ENCODE measurements at regions not wholly inside any gene's neighbourhood (a gene's known extent, or its start where the extent isn't known, plus 50 kb on each side); places are given as distances from the start of the nearest gene placed in this dataset.
A peak's percentile ranks its signal among the peaks of the same experiment; 100 is the strongest.

DNA sequence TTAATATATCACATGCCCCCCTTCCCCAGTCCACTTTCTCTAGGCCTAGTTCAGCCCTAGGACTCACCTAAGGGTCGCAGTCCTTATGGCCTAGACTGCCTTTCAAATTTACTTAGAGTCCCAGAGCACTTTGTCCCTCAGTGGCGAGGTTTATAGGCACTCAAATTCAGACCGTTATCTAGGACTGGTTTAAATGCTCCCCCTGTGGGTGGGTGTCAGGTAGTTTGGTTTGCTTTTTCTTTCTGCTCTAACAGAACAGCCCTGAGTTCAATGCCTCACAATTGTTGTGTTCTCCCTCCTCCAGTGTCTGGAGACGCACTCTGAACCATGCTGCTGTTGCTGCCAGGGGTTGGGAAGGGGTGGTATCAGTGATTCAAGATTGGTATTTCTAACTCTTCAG is 317.1 kb downstream of the MAT2B start:
- H3K9me3 Mint-ChIP-seq, result no peaks in the 10 kb centered on the region
- Histone ChIP-seq H3K36me3 (ENCODE audit: control insufficient read depth, insufficient read depth, low read length) (no peaks in the 10 kb centered on the region), H3K4me3 (ENCODE audit: low read length) (no peak overlapping the region), H3K27ac (ENCODE audit: low read depth, low read length) (no peak overlapping the region), H3K9me3 (ENCODE audit: control insufficient read depth, low read length) (no peaks in the 10 kb centered on the region), H3K4me1 (ENCODE audit: control insufficient read depth, insufficient read depth, low read length) (no peaks in the 10 kb centered on the region), H3K27me3 (ENCODE audit: control insufficient read depth, insufficient read depth, low read length, poor library complexity, severe bottlenecking) (no peaks in the 10 kb centered on the region), H3K9ac (ENCODE audit: extremely low read depth, low read length, poor library complexity, severe bottlenecking) (no peak overlapping the region)
- DNase-seq, result peak; percentile 57
- TF ChIP-seq, protein P1, sequence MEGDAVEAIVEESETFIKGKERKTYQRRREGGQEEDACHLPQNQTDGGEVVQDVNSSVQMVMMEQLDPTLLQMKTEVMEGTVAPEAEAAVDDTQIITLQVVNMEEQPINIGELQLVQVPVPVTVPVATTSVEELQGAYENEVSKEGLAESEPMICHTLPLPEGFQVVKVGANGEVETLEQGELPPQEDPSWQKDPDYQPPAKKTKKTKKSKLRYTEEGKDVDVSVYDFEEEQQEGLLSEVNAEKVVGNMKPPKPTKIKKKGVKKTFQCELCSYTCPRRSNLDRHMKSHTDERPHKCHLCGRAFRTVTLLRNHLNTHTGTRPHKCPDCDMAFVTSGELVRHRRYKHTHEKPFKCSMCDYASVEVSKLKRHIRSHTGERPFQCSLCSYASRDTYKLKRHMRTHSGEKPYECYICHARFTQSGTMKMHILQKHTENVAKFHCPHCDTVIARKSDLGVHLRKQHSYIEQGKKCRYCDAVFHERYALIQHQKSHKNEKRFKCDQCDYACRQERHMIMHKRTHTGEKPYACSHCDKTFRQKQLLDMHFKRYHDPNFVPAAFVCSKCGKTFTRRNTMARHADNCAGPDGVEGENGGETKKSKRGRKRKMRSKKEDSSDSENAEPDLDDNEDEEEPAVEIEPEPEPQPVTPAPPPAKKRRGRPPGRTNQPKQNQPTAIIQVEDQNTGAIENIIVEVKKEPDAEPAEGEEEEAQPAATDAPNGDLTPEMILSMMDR (conservative IDR thresholded peaks at IDR 0.05), result peak; percentile 65
- WGBS, 2 experiments (ENCODE audit: insufficient coverage in 1 of 2, insufficient read length in 1 of 2), result 74% methylated on average over 4 of the region's 4 CpGs; no CpG with 5 or more reads in 1 of the 2 experiments
- H3K36me3 Mint-ChIP-seq (ENCODE audit: low read depth), result no peaks in the 10 kb centered on the region
- H3K4me1 Mint-ChIP-seq, result no peaks in the 10 kb centered on the region
- no peak overlapping the region for H3K4me3 Mint-ChIP-seq
- H3K27ac Mint-ChIP-seq, result no peak overlapping the region
- H3K27me3 Mint-ChIP-seq (ENCODE audit: insufficient read depth), result no peaks in the 10 kb centered on the region

DNA sequence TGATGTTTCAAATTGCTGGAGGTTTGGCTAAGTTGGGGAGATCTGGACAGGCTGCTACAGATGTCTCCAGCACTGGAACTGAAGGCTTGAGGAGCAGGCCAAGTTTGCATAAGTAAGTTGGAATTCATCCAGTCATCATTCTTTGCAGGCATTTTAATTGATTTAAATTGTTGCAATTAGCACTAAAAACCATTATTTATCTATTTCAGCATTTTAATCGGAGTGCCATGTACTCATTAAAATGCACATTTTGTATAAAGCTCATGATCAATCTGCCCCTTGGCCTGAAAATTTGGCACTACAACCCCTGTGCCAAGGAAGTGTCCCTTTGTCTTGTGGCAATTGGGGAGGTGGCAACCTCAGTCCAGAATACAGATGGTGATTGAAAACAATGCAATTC is 320.2 kb downstream of the MAT2B start:
- no peaks in the 10 kb centered on the region for H3K4me1 ChIP-seq (ENCODE audit: control insufficient read depth, insufficient read depth, low read length)
- H3K36me3 ChIP-seq (ENCODE audit: control insufficient read depth, insufficient read depth, low read length), result no peaks in the 10 kb centered on the region
- no peaks in the 10 kb centered on the region for H3K36me3 Mint-ChIP-seq (ENCODE audit: low read depth)
- no peak overlapping the region for H3K27ac Mint-ChIP-seq
- H3K27ac ChIP-seq (ENCODE audit: low read depth, low read length), result no peak overlapping the region
- no peaks in the 10 kb centered on the region for H3K27me3 Mint-ChIP-seq (ENCODE audit: insufficient read depth)
- H3K4me3 Mint-ChIP-seq, result no peak overlapping the region
- H3K4me3 ChIP-seq (ENCODE audit: low read length), result no peak overlapping the region
- H3K27me3 ChIP-seq (ENCODE audit: control insufficient read depth, insufficient read depth, low read length, poor library complexity, severe bottlenecking), result no peaks in the 10 kb centered on the region
- WGBS, 2 experiments (ENCODE audit: insufficient coverage in 1 of 2, insufficient read length in 1 of 2), result 80 to 84% methylated on average over 1 of the region's 1 CpG
- no peaks in the 10 kb centered on the region for H3K4me1 Mint-ChIP-seq
- H3K9me3 ChIP-seq (ENCODE audit: control insufficient read depth, low read length), result no peaks in the 10 kb centered on the region
- H3K9ac ChIP-seq (ENCODE audit: extremely low read depth, low read length, poor library complexity, severe bottlenecking), result no peak overlapping the region
- no peak for DNase-seq
- H3K9me3 Mint-ChIP-seq, result no peaks in the 10 kb centered on the region
- TF ChIP-seq, protein P1 (conservative IDR thresholded peaks at IDR 0.05), result no peak

DNA sequence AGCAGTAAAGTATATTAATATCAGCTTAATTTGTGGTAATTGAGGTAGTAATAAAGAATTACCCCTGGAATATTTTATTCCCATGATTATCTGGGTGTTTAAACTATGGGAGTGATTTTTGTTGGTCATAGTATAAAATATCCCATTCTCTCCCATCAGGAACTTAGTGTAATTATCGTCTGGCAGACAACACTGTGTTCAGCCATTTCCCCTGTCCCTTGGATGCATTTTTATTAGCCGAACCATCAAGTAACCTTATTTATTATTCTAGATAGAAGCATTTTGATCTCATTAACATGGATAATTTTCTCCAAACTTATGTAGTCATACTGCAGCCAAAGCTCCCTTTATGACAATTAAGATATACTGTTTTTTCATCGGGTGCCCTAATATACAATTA is 320.8 kb downstream of the MAT2B start:
- Mint-ChIP-seq H3K4me1 (no peaks in the 10 kb centered on the region), H3K4me3 (no peak overlapping the region), H3K27me3 (ENCODE audit: insufficient read depth) (no peaks in the 10 kb centered on the region), H3K36me3 (ENCODE audit: low read depth) (no peaks in the 10 kb centered on the region), H3K9me3 (no peaks in the 10 kb centered on the region), H3K27ac (no peak overlapping the region)
- H3K27ac ChIP-seq (ENCODE audit: low read depth, low read length), result no peak overlapping the region
- no peaks in the 10 kb centered on the region for H3K9me3 ChIP-seq (ENCODE audit: control insufficient read depth, low read length)
- 94 to 100% methylated on average over 2 to 3 of the region's 3 CpGs for WGBS, 2 experiments (ENCODE audit: insufficient coverage in 1 of 2, insufficient read length in 1 of 2)
- no peaks in the 10 kb centered on the region for H3K27me3 ChIP-seq (ENCODE audit: control insufficient read depth, insufficient read depth, low read length, poor library complexity, severe bottlenecking)
- DNase-seq, result no peak
- H3K36me3 ChIP-seq (ENCODE audit: control insufficient read depth, insufficient read depth, low read length), result no peaks in the 10 kb centered on the region
- no peak overlapping the region for H3K4me3 ChIP-seq (ENCODE audit: low read length)
- TF ChIP-seq, protein P1 (conservative IDR thresholded peaks at IDR 0.05), result no peak
- no peak overlapping the region for H3K9ac ChIP-seq (ENCODE audit: extremely low read depth, low read length, poor library complexity, severe bottlenecking)
- H3K4me1 ChIP-seq (ENCODE audit: control insufficient read depth, insufficient read depth, low read length), result no peaks in the 10 kb centered on the region

All from endodermal cell (in vitro differentiated cells).